Activated T-cell treated with anti-CD3 and anti-CD28 coated beads, Interleukin-2, amount 50 U/mL, for 48 hours (primary cell): ENCODE measurements at regions not wholly inside any gene's neighbourhood (a gene's known extent, or its start where the extent isn't known, plus 50 kb on each side); places are given as distances from the start of the nearest gene placed in this dataset.

Experiments
- DNase-seq, 2 experiments: peaks; one replicate each; pipeline ENCODE4 v3.0.0-alpha.2; 2020

- no peak for DNase-seq
These were observed 79.3 kb upstream of the MMADHC start for GRCh38 chr2:149666809-149667320.

- no peak for DNase-seq
These were observed 77.3 kb upstream of the MMADHC start for GRCh38 chr2:149664896-149665295.

GRCh38 chr2:149662556-149662955 is 75.0 kb upstream of the MMADHC start:
- no peak for DNase-seq

GRCh38 chr2:149661844-149662243 is 74.3 kb upstream of the MMADHC start:
- no peak for DNase-seq

GRCh38 chr2:149658553-149658952 is 71.0 kb upstream of the MMADHC start:
- DNase-seq = no peak

- DNase-seq = no peak
These were observed 69.9 kb upstream of the MMADHC start for GRCh38 chr2:149657401-149658040.

- no peak for DNase-seq
These were observed 69.4 kb upstream of the MMADHC start for GRCh38 chr2:149656996-149657395.

GRCh38 chr2:149653831-149654445 is 66.4 kb upstream of the MMADHC start:
- no peak for DNase-seq

GRCh38 chr2:149652926-149653325 is 65.4 kb upstream of the MMADHC start:
- DNase-seq = no peak

- DNase-seq = no peak
These were observed 65.0 kb upstream of the MMADHC start for GRCh38 chr2:149652526-149652925.

- no peak for DNase-seq
These were observed 63.7 kb upstream of the MMADHC start for GRCh38 chr2:149651229-149651628.

GRCh38 chr2:149650006-149650405 is 62.4 kb upstream of the MMADHC start:
- no peak for DNase-seq

- DNase-seq = no peak
These were observed 60.9 kb upstream of the MMADHC start for GRCh38 chr2:149648282-149649030.

GRCh38 chr2:149645391-149645790 is 57.8 kb upstream of the MMADHC start:
- no peak for DNase-seq
